ENCODE measurements at regions not wholly inside any gene's neighbourhood (a gene's known extent, or its start where the extent isn't known, plus 50 kb on each side); places are given as distances from the start of the nearest gene placed in this dataset.

- Histone ChIP-seq H3K36me3 (ENCODE audit: control insufficient read depth in 1 of 2, insufficient read depth in 2 of 2, low read depth in 1 of 2, low read length in 2 of 2) (no peaks in the 10 kb centered on the region), H3K4me3 (ENCODE audit: insufficient read depth in 1 of 2, low read depth in 1 of 2, low read length in 2 of 2) (no peak overlapping the region), H3K14ac (ENCODE audit: low read length in 2 of 2) (no peak overlapping the region), H2BK15ac (ENCODE audit: low read depth, poor library complexity, severe bottlenecking) (no peak overlapping the region), H2AK5ac (ENCODE audit: low read length, severe bottlenecking) (no peak overlapping the region), H2AFZ (ENCODE audit: low read depth, low read length) (no peak overlapping the region), H3K4me1 (ENCODE audit: control insufficient read depth, insufficient read depth, low read depth, low read length) (peaks cover 3% of the 10 kb centered on the region), H2BK5ac (ENCODE audit: low read depth, low read length, poor library complexity, severe bottlenecking) (no peak overlapping the region), H3K27ac (ENCODE audit: low read length, poor library complexity, severe bottlenecking) (no peak overlapping the region), H2BK120ac (ENCODE audit: low read depth, low read length) (no peak overlapping the region), H4K8ac (ENCODE audit: low read length) (no peak overlapping the region), H3K79me1 (replicated peaks; ENCODE audit: low read length, poor library complexity, severe bottlenecking) (no peaks in the 10 kb centered on the region), H3K4ac (ENCODE audit: low read depth in 1 of 2, low read length in 2 of 2) (no peak overlapping the region), H3K27me3 (ENCODE audit: control insufficient read depth in 1 of 2, insufficient read depth in 1 of 2, low read length in 2 of 2) (peaks cover 28 to 61% of the 10 kb centered on the region in 2 experiments), H3K4me2 (ENCODE audit: low read length, poor library complexity, severe bottlenecking) (no peak overlapping the region), H3K18ac (ENCODE audit: low read depth in 1 of 2, low read length in 2 of 2) (no peak overlapping the region), H3K23ac (ENCODE audit: low read length in 2 of 2) (no peak overlapping the region), H3K9me3 (ENCODE audit: control insufficient read depth, low read length) (no peaks in the 10 kb centered on the region), H3K9ac (ENCODE audit: low read length) (no peak overlapping the region), H4K91ac (ENCODE audit: low read length) (no peak overlapping the region), H2BK12ac (ENCODE audit: low read length in 2 of 2) (no peak overlapping the region)
- 63% methylated on average over 3 of the region's 5 CpGs for WGBS
- DNase-seq, result no peak
Observed at GRCh38 chr12:3998397-3998796, 125.2 kb upstream of the PARP11 start.

GRCh38 chr12:3996322-3996721 is 123.1 kb upstream of the PARP11 start:
- H3K27me3 ChIP-seq (ENCODE audit: control insufficient read depth in 1 of 2, insufficient read depth in 1 of 2, low read length in 2 of 2), result peaks cover 48 to 80% of the 10 kb centered on the region in 2 experiments
- H2BK5ac ChIP-seq (ENCODE audit: low read depth, low read length, poor library complexity, severe bottlenecking), result no peak overlapping the region
- no peaks in the 10 kb centered on the region for H3K36me3 ChIP-seq (ENCODE audit: control insufficient read depth in 1 of 2, insufficient read depth in 2 of 2, low read depth in 1 of 2, low read length in 2 of 2)
- H2BK15ac ChIP-seq (ENCODE audit: low read depth, poor library complexity, severe bottlenecking), result no peak overlapping the region
- H3K9ac ChIP-seq (ENCODE audit: low read length), result no peak overlapping the region
- H3K79me1 ChIP-seq (replicated peaks; ENCODE audit: low read length, poor library complexity, severe bottlenecking), result no peaks in the 10 kb centered on the region
- no peak overlapping the region for H2AFZ ChIP-seq (ENCODE audit: low read depth, low read length)
- H4K8ac ChIP-seq (ENCODE audit: low read length), result no peak overlapping the region
- no peaks in the 10 kb centered on the region for H3K9me3 ChIP-seq (ENCODE audit: control insufficient read depth, low read length)
- DNase-seq, result no peak
- no peak overlapping the region for H3K4me2 ChIP-seq (ENCODE audit: low read length, poor library complexity, severe bottlenecking)
- 64% methylated on average over 5 of the region's 5 CpGs for WGBS
- H3K18ac ChIP-seq (ENCODE audit: low read depth in 1 of 2, low read length in 2 of 2), result no peak overlapping the region
- no peak overlapping the region for H3K4me3 ChIP-seq (ENCODE audit: insufficient read depth in 1 of 2, low read depth in 1 of 2, low read length in 2 of 2)
- no peak overlapping the region for H4K91ac ChIP-seq (ENCODE audit: low read length)
- no peak overlapping the region for H2AK5ac ChIP-seq (ENCODE audit: low read length, severe bottlenecking)
- no peak overlapping the region for H2BK120ac ChIP-seq (ENCODE audit: low read depth, low read length)
- H3K4ac ChIP-seq (ENCODE audit: low read depth in 1 of 2, low read length in 2 of 2), result no peak overlapping the region
- no peak overlapping the region for H2BK12ac ChIP-seq (ENCODE audit: low read length in 2 of 2)
- H3K4me1 ChIP-seq (ENCODE audit: control insufficient read depth, insufficient read depth, low read depth, low read length), result no peaks in the 10 kb centered on the region
- H3K23ac ChIP-seq (ENCODE audit: low read length in 2 of 2), result no peak overlapping the region
- no peak overlapping the region for H3K27ac ChIP-seq (ENCODE audit: low read length, poor library complexity, severe bottlenecking)
- H3K14ac ChIP-seq (ENCODE audit: low read length in 2 of 2), result no peak overlapping the region

- Histone ChIP-seq H3K27ac (ENCODE audit: low read length, poor library complexity, severe bottlenecking) (no peak overlapping the region), H3K14ac (ENCODE audit: low read length in 2 of 2) (no peak overlapping the region), H3K79me1 (replicated peaks; ENCODE audit: low read length, poor library complexity, severe bottlenecking) (no peaks in the 10 kb centered on the region), H3K27me3 (ENCODE audit: control insufficient read depth in 1 of 2, insufficient read depth in 1 of 2, low read length in 2 of 2) (peaks cover 45 to 82% of the 10 kb centered on the region in 2 experiments), H4K8ac (ENCODE audit: low read length) (no peak overlapping the region), H3K18ac (ENCODE audit: low read depth in 1 of 2, low read length in 2 of 2) (no peak overlapping the region), H2BK5ac (ENCODE audit: low read depth, low read length, poor library complexity, severe bottlenecking) (no peak overlapping the region), H2AK5ac (ENCODE audit: low read length, severe bottlenecking) (no peak overlapping the region), H3K4me3 (ENCODE audit: insufficient read depth in 1 of 2, low read depth in 1 of 2, low read length in 2 of 2) (no peak overlapping the region), H4K91ac (ENCODE audit: low read length) (no peak overlapping the region), H3K4me1 (ENCODE audit: control insufficient read depth, insufficient read depth, low read depth, low read length) (no peaks in the 10 kb centered on the region), H3K9ac (ENCODE audit: low read length) (no peak overlapping the region), H3K36me3 (ENCODE audit: control insufficient read depth in 1 of 2, insufficient read depth in 2 of 2, low read depth in 1 of 2, low read length in 2 of 2) (no peaks in the 10 kb centered on the region), H2BK120ac (ENCODE audit: low read depth, low read length) (no peak overlapping the region), H2AFZ (ENCODE audit: low read depth, low read length) (no peak overlapping the region), H3K23ac (ENCODE audit: low read length in 2 of 2) (no peak overlapping the region), H2BK15ac (ENCODE audit: low read depth, poor library complexity, severe bottlenecking) (no peak overlapping the region), H2BK12ac (ENCODE audit: low read length in 2 of 2) (no peak overlapping the region), H3K4ac (ENCODE audit: low read depth in 1 of 2, low read length in 2 of 2) (no peak overlapping the region), H3K4me2 (ENCODE audit: low read length, poor library complexity, severe bottlenecking) (no peak overlapping the region), H3K9me3 (ENCODE audit: control insufficient read depth, low read length) (no peaks in the 10 kb centered on the region)
- 86% methylated on average over 2 of the region's 2 CpGs for WGBS
- DNase-seq, result no peak
Observed at GRCh38 chr12:3995306-3995705, 122.1 kb upstream of the PARP11 start.

GRCh38 chr12:3994500-3994899 is 121.3 kb upstream of the PARP11 start:
- no peak overlapping the region for H3K27ac ChIP-seq (ENCODE audit: low read length, poor library complexity, severe bottlenecking)
- no peaks in the 10 kb centered on the region for H3K9me3 ChIP-seq (ENCODE audit: control insufficient read depth, low read length)
- no peak overlapping the region for H3K4me2 ChIP-seq (ENCODE audit: low read length, poor library complexity, severe bottlenecking)
- H3K23ac ChIP-seq (ENCODE audit: low read length in 2 of 2), result no peak overlapping the region
- H4K91ac ChIP-seq (ENCODE audit: low read length), result no peak overlapping the region
- WGBS, result 83% methylated on average over 1 of the region's 3 CpGs
- no peak overlapping the region for H3K14ac ChIP-seq (ENCODE audit: low read length in 2 of 2)
- H2AK5ac ChIP-seq (ENCODE audit: low read length, severe bottlenecking), result no peak overlapping the region
- H2BK5ac ChIP-seq (ENCODE audit: low read depth, low read length, poor library complexity, severe bottlenecking), result no peak overlapping the region
- H2BK120ac ChIP-seq (ENCODE audit: low read depth, low read length), result no peak overlapping the region
- H3K4ac ChIP-seq (ENCODE audit: low read depth in 1 of 2, low read length in 2 of 2), result no peak overlapping the region
- H3K9ac ChIP-seq (ENCODE audit: low read length), result no peak overlapping the region
- H3K18ac ChIP-seq (ENCODE audit: low read depth in 1 of 2, low read length in 2 of 2), result no peak overlapping the region
- H3K4me3 ChIP-seq (ENCODE audit: insufficient read depth in 1 of 2, low read depth in 1 of 2, low read length in 2 of 2), result no peak overlapping the region
- H2BK12ac ChIP-seq (ENCODE audit: low read length in 2 of 2), result no peak overlapping the region
- H3K27me3 ChIP-seq (ENCODE audit: control insufficient read depth in 1 of 2, insufficient read depth in 1 of 2, low read length in 2 of 2), result peaks cover 47 to 82% of the 10 kb centered on the region in 2 experiments
- H3K79me1 ChIP-seq (replicated peaks; ENCODE audit: low read length, poor library complexity, severe bottlenecking), result no peaks in the 10 kb centered on the region
- DNase-seq, result no peak
- no peak overlapping the region for H4K8ac ChIP-seq (ENCODE audit: low read length)
- no peak overlapping the region for H2BK15ac ChIP-seq (ENCODE audit: low read depth, poor library complexity, severe bottlenecking)
- no peaks in the 10 kb centered on the region for H3K4me1 ChIP-seq (ENCODE audit: control insufficient read depth, insufficient read depth, low read depth, low read length)
- H3K36me3 ChIP-seq (ENCODE audit: control insufficient read depth in 1 of 2, insufficient read depth in 2 of 2, low read depth in 1 of 2, low read length in 2 of 2), result no peaks in the 10 kb centered on the region
- no peak overlapping the region for H2AFZ ChIP-seq (ENCODE audit: low read depth, low read length)

All from mesenchymal stem cell (in vitro differentiated cells and primary cell).